OCI-LY1 (cell line): ENCODE measurements at regions not wholly inside any gene's neighbourhood (a gene's known extent, or its start where the extent isn't known, plus 50 kb on each side); places are given as distances from the start of the nearest gene placed in this dataset.
"Not testable (repeated sequence)": the region's sequence is repeated elsewhere in the genome, so short reads cannot be mapped to it uniquely, and the experiment has no call there.

Experiments
- H2AFZ ChIP-seq: fragments of 200-600 bp; sonication (generic), shearing (Covaris generic); 2 replicates; pipeline ENCODE4 v1.6.0; 2014; ENCODE audit warnings: antibody characterized with exemption, mild to moderate bottlenecking, low read length
- H3F3A ChIP-seq: fragments of 200-600 bp; sonication (generic), shearing (Covaris generic); 2 replicates; pipeline ENCODE4 v1.6.0; 2014; ENCODE audit warnings: mild to moderate bottlenecking, antibody characterized with exemption, low read length, moderate library complexity; ENCODE audit not compliant: insufficient read depth
- H3K27ac ChIP-seq: fragments of 200-600 bp; sonication (generic); 2 replicates; pipeline ENCODE4 v1.5.1; 2014; ENCODE audit warnings: low read length, mixed run types, mild to moderate bottlenecking, low read depth; ENCODE audit not compliant: poor library complexity, severe bottlenecking
- H3K27me3 ChIP-seq: fragments of 200-600 bp; sonication (generic); 2 replicates; pipeline ENCODE4 v1.6.0; 2014; ENCODE audit warnings: antibody characterized with exemption, mild to moderate bottlenecking, low read length, moderate library complexity; ENCODE audit not compliant: insufficient read depth
- H3K36me3 ChIP-seq: fragments of 200-600 bp; sonication (generic); 2 replicates; pipeline ENCODE4 v1.6.1; 2014; ENCODE audit warnings: mild to moderate bottlenecking, antibody characterized with exemption, low read length, moderate library complexity, mixed read lengths; ENCODE audit not compliant: insufficient read depth
- H3K4me1 ChIP-seq: fragments of 200-600 bp; sonication (generic); 2 replicates; pipeline ENCODE4 v1.5.1; 2014; ENCODE audit warnings: mild to moderate bottlenecking, low read length, moderate library complexity; ENCODE audit not compliant: insufficient read depth, severe bottlenecking
- H3K4me2 ChIP-seq: fragments of 200-600 bp; sonication (generic), shearing (Covaris generic); 2 replicates; pipeline ENCODE4 v1.6.1; 2014; ENCODE audit warnings: low read length
- H3K4me3 ChIP-seq: fragments of 200-600 bp; sonication (generic); 2 replicates; pipeline ENCODE4 v1.5.1; 2014; ENCODE audit warnings: low read length, low read depth, mild to moderate bottlenecking, mixed read lengths; ENCODE audit not compliant: poor library complexity, severe bottlenecking
- H3K79me2 ChIP-seq: fragments of 200-600 bp; shearing (Covaris generic); 2 replicates; pipeline ENCODE4 v1.6.1; 2016; ENCODE audit warnings: mixed run types, low read length, mixed read lengths; ENCODE audit not compliant: insufficient read depth
- H3K9ac ChIP-seq: fragments of 200-600 bp; sonication (generic), shearing (Covaris generic); 2 replicates; pipeline ENCODE4 v1.6.1; 2014; ENCODE audit warnings: mild to moderate bottlenecking, low read length, mixed read lengths
- H3K9me2 ChIP-seq: fragments of 200-600 bp; sonication (generic), shearing (Covaris generic); 2 replicates; pipeline ENCODE4 v1.6.1; 2014; ENCODE audit warnings: low read depth, mild to moderate bottlenecking, low read length, mixed read lengths
- H3K9me3 ChIP-seq: fragments of 200-600 bp; shearing (Covaris generic); 2 replicates; pipeline ENCODE4 v1.6.1; 2014; ENCODE audit warnings: low read length, mixed read lengths
- H4K20me1 ChIP-seq: fragments of 200-600 bp; sonication (generic), shearing (Covaris generic); 2 replicates; pipeline ENCODE4 v1.6.0; 2016; ENCODE audit warnings: mild to moderate bottlenecking, low read length; ENCODE audit not compliant: insufficient read depth
- EZH2 ChIP-seq: fragments of 200-600 bp; sonication (generic), shearing (Covaris generic); IDR thresholded peaks from 2 replicates; pipeline ENCODE4 v1.8.0; 2017; ENCODE audit warnings: borderline replicate concordance, mixed run types, mild to moderate bottlenecking, antibody characterized with exemption, low read length, moderate library complexity, mixed read lengths
- TF ChIP-seq, protein P1 (sequence below): fragments of 200-600 bp; sonication (generic), shearing (Covaris generic); IDR thresholded peaks from 2 replicates; pipeline ENCODE4 v1.5.1; 2017; ENCODE audit warnings: mild to moderate bottlenecking, antibody characterized with exemption, low read length, moderate library complexity, mixed read lengths

DNA sequence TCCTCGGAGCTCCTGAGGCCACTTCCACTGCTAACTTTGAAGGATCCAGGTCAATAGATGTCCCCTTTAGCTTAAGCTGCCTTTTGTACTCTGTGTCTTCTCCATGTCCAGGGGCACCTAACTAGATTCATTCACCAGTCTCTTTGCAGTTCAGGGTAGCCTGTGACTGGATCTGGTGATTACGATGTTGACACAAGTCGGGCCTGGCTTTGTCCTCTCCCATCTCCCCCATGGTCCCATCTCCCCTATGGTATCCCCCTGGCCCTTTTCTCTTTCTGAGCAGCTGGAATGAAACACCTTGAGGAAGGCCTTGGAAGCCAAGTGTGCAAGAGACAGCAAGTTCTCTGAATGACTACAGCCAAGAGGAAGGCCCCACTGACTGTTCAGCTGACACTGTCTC is 417.9 kb upstream of the SMIM21 start:
- Histone ChIP-seq H4K20me1 (no peaks in the 10 kb centered on the region), H3K27ac (no peak overlapping the region), H3K4me3 (no peak overlapping the region), H3K79me2 (no peaks in the 10 kb centered on the region), H3K27me3 (no peaks in the 10 kb centered on the region), H3K4me2 (no peak overlapping the region), H3K9ac (no peak overlapping the region), H3K36me3 (no peaks in the 10 kb centered on the region), H3K4me1 (no peaks in the 10 kb centered on the region), H3K9me3 (no peaks in the 10 kb centered on the region), H3K9me2 (no peaks in the 10 kb centered on the region), H3F3A (no peaks in the 10 kb centered on the region), H2AFZ (no peak overlapping the region)
- TF ChIP-seq EZH2, result no peak
- TF ChIP-seq, protein P1, sequence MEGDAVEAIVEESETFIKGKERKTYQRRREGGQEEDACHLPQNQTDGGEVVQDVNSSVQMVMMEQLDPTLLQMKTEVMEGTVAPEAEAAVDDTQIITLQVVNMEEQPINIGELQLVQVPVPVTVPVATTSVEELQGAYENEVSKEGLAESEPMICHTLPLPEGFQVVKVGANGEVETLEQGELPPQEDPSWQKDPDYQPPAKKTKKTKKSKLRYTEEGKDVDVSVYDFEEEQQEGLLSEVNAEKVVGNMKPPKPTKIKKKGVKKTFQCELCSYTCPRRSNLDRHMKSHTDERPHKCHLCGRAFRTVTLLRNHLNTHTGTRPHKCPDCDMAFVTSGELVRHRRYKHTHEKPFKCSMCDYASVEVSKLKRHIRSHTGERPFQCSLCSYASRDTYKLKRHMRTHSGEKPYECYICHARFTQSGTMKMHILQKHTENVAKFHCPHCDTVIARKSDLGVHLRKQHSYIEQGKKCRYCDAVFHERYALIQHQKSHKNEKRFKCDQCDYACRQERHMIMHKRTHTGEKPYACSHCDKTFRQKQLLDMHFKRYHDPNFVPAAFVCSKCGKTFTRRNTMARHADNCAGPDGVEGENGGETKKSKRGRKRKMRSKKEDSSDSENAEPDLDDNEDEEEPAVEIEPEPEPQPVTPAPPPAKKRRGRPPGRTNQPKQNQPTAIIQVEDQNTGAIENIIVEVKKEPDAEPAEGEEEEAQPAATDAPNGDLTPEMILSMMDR, result no peak

DNA sequence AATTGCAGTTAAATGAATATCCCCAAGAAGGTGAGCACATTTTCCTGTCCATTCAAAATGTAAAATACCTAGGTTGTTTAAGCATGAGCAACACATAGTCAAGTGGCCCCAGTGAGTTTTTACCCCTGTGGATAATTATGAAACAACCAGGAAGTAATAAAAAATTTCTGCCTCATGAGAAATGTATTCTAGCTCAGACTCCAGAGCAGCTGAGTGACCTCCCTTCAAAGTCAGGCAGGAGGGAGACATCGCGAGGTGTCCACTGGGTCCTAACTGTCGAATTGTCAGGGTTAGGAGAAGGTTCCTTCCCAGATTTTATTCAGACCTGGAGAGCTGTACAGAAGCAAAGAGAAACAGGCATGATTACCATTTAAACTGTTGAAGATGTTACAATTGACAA is 416.6 kb upstream of the SMIM21 start:
- no peaks in the 10 kb centered on the region for H3K9me3 ChIP-seq
- no peak overlapping the region for H3K4me3 ChIP-seq
- no peak overlapping the region for H3K4me2 ChIP-seq
- no peak overlapping the region for H2AFZ ChIP-seq
- no peaks in the 10 kb centered on the region for H3K36me3 ChIP-seq
- no peaks in the 10 kb centered on the region for H3K79me2 ChIP-seq
- no peak overlapping the region for H3K27ac ChIP-seq
- TF ChIP-seq EZH2, result no peak
- H3K4me1 ChIP-seq, result no peaks in the 10 kb centered on the region
- H3K9me2 ChIP-seq, result no peaks in the 10 kb centered on the region
- no peak overlapping the region for H3K9ac ChIP-seq
- H4K20me1 ChIP-seq, result no peaks in the 10 kb centered on the region
- no peaks in the 10 kb centered on the region for H3F3A ChIP-seq
- H3K27me3 ChIP-seq, result no peaks in the 10 kb centered on the region

DNA sequence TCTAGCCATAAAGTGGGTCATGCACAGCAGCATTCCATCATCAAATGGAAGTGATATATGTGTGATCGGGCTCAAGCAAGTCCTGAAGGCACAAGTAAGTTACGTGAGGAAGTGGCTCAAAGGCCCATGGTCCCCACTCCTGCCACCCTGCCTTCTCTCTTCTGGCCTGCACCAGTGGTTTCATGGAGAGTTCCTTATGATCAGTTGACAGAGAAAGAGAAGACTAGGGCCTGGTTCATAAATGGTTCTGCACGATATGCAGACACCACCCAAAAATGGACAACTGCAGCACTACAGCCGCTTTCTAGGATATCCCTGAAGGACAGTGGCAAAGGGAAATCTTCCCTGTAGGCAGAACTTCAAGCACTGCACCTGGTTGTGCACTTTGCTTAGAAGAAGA is 412.6 kb upstream of the SMIM21 start:
- no peaks in the 10 kb centered on the region for H4K20me1 ChIP-seq
- no peaks in the 10 kb centered on the region for H3K79me2 ChIP-seq
- no peak overlapping the region for H2AFZ ChIP-seq
- H3K27ac ChIP-seq, result no peak overlapping the region
- TF ChIP-seq, protein P1, result no peak
- TF ChIP-seq EZH2, result no peak
- no peak overlapping the region for H3K4me3 ChIP-seq
- H3K4me2 ChIP-seq, result no peak overlapping the region
- H3K9me3 ChIP-seq, result no peaks in the 10 kb centered on the region
- no peaks in the 10 kb centered on the region for H3K27me3 ChIP-seq
- no peaks in the 10 kb centered on the region for H3K36me3 ChIP-seq
- no peaks in the 10 kb centered on the region for H3F3A ChIP-seq
- no peak overlapping the region for H3K9ac ChIP-seq
- no peaks in the 10 kb centered on the region for H3K9me2 ChIP-seq
- no peaks in the 10 kb centered on the region for H3K4me1 ChIP-seq

DNA sequence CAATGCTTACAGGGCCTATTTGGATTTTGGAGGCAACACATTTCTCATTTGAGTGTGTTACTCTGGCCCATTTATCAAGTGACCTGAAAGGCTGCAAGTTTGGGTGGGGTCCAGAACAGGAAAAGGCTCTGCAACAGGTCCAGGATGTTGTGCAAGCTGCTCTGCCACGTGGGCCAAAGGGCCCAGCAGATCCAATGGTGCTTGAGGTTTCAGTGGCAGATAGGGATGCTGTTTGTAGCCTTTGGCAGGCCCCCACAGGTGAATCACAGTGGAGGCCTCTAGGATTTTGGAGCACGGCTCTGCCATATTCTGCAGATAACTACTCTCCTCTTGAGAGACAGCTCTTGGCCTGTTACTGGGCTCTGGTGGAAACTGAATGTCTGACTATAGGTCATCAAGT is 412.2 kb upstream of the SMIM21 start:
- H3K4me2 ChIP-seq, H3K4me1 ChIP-seq, H4K20me1 ChIP-seq, H3K9ac ChIP-seq, H3K9me3 ChIP-seq, H3K27ac ChIP-seq, H3K4me3 ChIP-seq, H3K9me2 ChIP-seq, H3K36me3 ChIP-seq, H3K27me3 ChIP-seq, H3F3A ChIP-seq, H2AFZ ChIP-seq, H3K79me2 ChIP-seq: not testable (repeated sequence)
